ENCODE measurements at regions not wholly inside any gene's neighbourhood (a gene's known extent, or its start where the extent isn't known, plus 50 kb on each side); places are given as distances from the start of the nearest gene placed in this dataset.
"Not testable (repeated sequence)": the region's sequence is repeated elsewhere in the genome, so short reads cannot be mapped to it uniquely, and the experiment has no call there.

- DNase-seq (ENCODE audit: low read depth); H3K4me3 ChIP-seq (ENCODE audit: low read length): not testable (repeated sequence)
Measured at GRCh38 chr4:3964572-3965278, 198.5 kb downstream of the ADRA2C start.

- not testable (repeated sequence) for DNase-seq (ENCODE audit: low read depth)
Measured at GRCh38 chr4:3967204-3967603, 201.0 kb downstream of the ADRA2C start.

GRCh38 chr4:3972626-3973025, 206.4 kb downstream of the ADRA2C start:
- not testable (repeated sequence) for DNase-seq (ENCODE audit: low read depth); H3K4me3 ChIP-seq (ENCODE audit: low read length)

More at GRCh38 chr4:3967204-3967603, 201.0 kb downstream of the ADRA2C start:
- not testable (repeated sequence) for H3K4me3 ChIP-seq (ENCODE audit: low read length)

GRCh38 chr4:3973581-3974200, 207.5 kb downstream of the ADRA2C start:
- not testable (repeated sequence) for H3K4me3 ChIP-seq (ENCODE audit: low read length); DNase-seq (ENCODE audit: low read depth)

GRCh38 chr4:3983518-3984125, 217.4 kb downstream of the ADRA2C start:
- not testable (repeated sequence) for DNase-seq (ENCODE audit: low read depth); H3K4me3 ChIP-seq (ENCODE audit: low read length)

GRCh38 chr4:3984796-3985195, 218.6 kb downstream of the ADRA2C start:
- not testable (repeated sequence) for DNase-seq (ENCODE audit: low read depth); H3K4me3 ChIP-seq (ENCODE audit: low read length)

GRCh38 chr4:3986412-3986811, 220.2 kb downstream of the ADRA2C start:
- H3K4me3 ChIP-seq (ENCODE audit: low read length); DNase-seq (ENCODE audit: low read depth): not testable (repeated sequence)

- H3K4me3 ChIP-seq (ENCODE audit: low read length); DNase-seq (ENCODE audit: low read depth): not testable (repeated sequence)
Measured at GRCh38 chr4:3997386-3997785, 229.3 kb downstream of the OTOP1 start.

- not testable (repeated sequence) for H3K4me3 ChIP-seq (ENCODE audit: low read length); DNase-seq (ENCODE audit: low read depth)
Measured at GRCh38 chr4:4004036-4004435, 222.7 kb downstream of the OTOP1 start.

GRCh38 chr4:4004702-4005101, 222.0 kb downstream of the OTOP1 start:
- not testable (repeated sequence) for H3K4me3 ChIP-seq (ENCODE audit: low read length); DNase-seq (ENCODE audit: low read depth)

- not testable (repeated sequence) for H3K4me3 ChIP-seq (ENCODE audit: low read length); DNase-seq (ENCODE audit: low read depth)
Measured at GRCh38 chr4:4006356-4006755, 220.4 kb downstream of the OTOP1 start.

- not testable (repeated sequence) for DNase-seq (ENCODE audit: low read depth); H3K4me3 ChIP-seq (ENCODE audit: low read length)
Measured at GRCh38 chr4:4019071-4019470, 207.7 kb downstream of the OTOP1 start.

- not testable (repeated sequence) for H3K4me3 ChIP-seq (ENCODE audit: low read length); DNase-seq (ENCODE audit: low read depth)
Measured at GRCh38 chr4:4021161-4021560, 205.6 kb downstream of the OTOP1 start.

- DNase-seq (ENCODE audit: low read depth); H3K4me3 ChIP-seq (ENCODE audit: low read length): not testable (repeated sequence)
Measured at GRCh38 chr4:4026708-4027107, 200.0 kb downstream of the OTOP1 start.

GRCh38 chr4:4028752-4029151, 198.0 kb downstream of the OTOP1 start:
- H3K4me3 ChIP-seq (ENCODE audit: low read length); DNase-seq (ENCODE audit: low read depth): not testable (repeated sequence)

GRCh38 chr4:4030509-4030908, 196.2 kb downstream of the OTOP1 start:
- DNase-seq (ENCODE audit: low read depth); H3K4me3 ChIP-seq (ENCODE audit: low read length): not testable (repeated sequence)

GRCh38 chr4:4031446-4032135, 195.1 kb downstream of the OTOP1 start:
- DNase-seq (ENCODE audit: low read depth); H3K4me3 ChIP-seq (ENCODE audit: low read length): not testable (repeated sequence)

- DNase-seq (ENCODE audit: low read depth); H3K4me3 ChIP-seq (ENCODE audit: low read length): not testable (repeated sequence)
Measured at GRCh38 chr4:4032364-4032763, 194.4 kb downstream of the OTOP1 start.

- not testable (repeated sequence) for H3K4me3 ChIP-seq (ENCODE audit: low read length); DNase-seq (ENCODE audit: low read depth)
Measured at GRCh38 chr4:4032801-4033605, 193.7 kb downstream of the OTOP1 start.

All from AG10803 (cell line).